CD4-positive, alpha-beta T cell treated with Interleukin-15 for 4 hours (primary cell): ENCODE measurements at regions not wholly inside any gene's neighbourhood (a gene's known extent, or its start where the extent isn't known, plus 50 kb on each side); places are given as distances from the start of the nearest gene placed in this dataset.

Experiments
- DNase-seq: peaks from one replicate; pipeline ENCODE4 v3.0.0-alpha.2; 2020; ENCODE audit warnings: low spot score

DNA sequence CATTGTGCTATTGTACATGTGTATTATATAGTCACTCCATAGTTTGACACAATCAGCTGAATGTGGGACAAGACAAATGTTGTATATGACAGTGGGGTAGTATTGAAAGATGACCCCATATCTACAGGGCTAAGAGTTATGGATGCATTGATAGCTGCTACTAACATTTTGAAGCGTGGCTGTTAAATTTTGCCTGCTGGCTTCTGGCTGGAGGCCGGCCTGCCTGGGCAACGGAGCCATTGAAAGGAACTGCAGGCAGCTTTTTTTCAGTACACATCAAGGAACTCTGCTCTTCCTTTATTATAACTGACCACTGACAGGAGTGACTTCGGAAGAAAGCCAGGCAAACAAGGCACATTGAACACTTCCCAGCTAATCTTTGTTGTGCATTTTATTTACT, 76.1 kb upstream of the TMEM33 start:
- DNase-seq = no peak

DNA sequence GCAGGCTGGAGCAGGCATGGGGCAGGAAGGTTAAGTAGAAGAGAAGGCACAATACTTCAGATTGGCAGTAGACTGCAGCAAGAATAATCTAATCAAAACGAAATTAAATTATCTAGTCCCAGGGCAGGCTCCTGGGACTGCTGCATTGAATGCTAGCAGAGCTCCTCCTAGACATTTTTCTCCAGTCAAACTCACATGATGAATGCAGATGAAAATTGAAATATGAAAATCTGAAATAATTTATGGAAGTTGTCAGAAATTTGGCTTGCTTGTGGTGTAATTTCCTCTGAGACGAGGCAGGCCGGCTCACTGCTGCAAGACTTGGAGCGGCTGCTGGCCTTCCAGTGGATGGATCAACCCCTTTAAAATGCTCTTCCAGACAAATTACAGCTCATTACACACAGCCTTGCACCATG, 78.0 kb upstream of the TMEM33 start:
- DNase-seq = no peak

DNA sequence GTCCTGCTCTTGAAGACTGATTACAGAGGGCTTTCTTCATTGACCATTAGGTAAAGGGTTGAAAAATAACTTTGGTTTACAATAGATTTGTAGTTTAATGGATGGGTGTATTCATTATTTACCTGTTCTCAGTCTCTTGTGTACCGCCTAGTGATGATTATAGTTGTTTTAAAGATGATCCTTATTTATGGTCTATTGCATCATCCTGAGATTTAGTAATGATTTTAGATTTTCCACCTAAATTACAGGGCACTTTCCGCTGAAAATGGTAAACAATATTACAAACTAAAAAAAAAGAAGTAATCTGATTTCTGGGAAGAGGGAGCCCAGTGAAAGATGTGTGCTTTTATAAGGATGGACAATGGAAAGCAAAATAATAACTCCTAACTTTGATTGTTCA, 78.4 kb upstream of the TMEM33 start:
- no peak for DNase-seq

DNA sequence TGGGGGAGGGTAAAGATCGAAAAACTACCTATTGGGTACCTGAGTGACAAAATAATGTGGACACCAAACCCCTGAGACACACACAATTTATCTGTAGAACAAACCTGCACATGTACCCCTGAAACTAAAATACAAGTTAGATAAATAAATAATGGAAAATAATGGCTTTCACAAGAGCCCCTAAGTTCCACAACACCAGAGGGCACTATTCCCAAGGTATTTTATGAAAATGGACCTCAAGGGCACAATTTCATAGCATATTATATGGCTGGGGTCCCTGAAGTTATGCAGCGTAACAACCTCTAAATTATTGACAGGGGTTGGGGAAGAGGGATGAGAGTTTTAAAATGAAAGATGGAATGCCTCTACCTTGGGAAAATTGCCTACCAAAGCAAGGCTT, 81.3 kb upstream of the TMEM33 start:
- no peak for DNase-seq

DNA sequence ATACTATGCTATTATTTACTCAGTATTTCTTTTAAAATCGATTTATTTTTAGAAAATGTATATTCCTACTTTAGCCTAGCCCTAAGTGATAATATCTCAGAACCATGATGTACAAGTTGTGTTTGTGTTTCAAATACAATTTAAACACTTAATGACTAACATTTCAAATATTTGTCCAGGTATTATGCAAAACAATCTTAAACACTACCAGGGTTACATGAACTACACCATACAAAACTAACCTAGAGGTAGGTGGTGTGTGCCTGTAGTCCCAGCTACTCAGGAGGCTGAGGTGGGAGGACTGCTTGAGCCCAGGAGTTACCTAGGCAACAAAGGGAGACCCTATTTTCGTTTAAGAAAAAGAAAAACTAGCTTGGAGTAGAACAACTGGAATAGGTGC, 83.0 kb upstream of the TMEM33 start:
- no peak for DNase-seq

DNA sequence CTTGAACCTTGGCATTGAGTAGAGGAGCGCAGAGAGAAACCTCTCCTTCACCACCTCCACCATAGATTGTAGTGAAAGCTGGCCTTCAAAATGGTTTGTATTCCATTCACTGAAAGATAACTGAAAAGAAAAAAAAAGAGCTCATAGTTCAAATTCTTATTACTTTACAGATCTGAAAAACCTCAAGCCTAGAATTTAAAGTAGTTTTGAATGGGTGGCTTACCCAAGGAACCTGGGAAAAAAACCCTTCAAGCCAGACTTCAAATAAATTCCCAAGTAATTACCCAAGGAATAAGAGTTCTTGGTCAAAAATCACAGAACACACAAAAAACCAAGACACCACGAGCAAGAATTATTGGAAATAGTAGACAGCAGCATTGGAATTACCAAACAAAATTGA, 83.6 kb upstream of the TMEM33 start:
- DNase-seq = no peak

DNA sequence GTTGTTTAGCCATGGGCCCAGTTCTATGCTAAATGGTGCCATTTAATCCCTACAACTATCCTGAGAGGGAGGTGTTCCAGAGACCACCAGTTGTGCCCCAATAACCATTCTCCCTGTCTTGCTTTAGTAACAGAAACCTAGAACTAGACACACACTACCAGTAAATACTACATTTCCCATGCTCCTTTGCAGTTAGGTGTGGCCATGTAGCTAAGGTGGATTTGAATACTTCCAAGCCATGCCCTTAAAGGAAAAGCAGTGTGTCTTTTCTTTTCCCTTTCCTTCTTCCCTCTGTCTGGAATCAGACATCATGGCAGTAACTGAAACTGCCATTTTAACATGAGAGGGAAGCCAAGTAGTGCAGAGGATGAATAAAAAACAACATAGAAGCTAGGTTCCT, 90.9 kb upstream of the TMEM33 start:
- no peak for DNase-seq

DNA sequence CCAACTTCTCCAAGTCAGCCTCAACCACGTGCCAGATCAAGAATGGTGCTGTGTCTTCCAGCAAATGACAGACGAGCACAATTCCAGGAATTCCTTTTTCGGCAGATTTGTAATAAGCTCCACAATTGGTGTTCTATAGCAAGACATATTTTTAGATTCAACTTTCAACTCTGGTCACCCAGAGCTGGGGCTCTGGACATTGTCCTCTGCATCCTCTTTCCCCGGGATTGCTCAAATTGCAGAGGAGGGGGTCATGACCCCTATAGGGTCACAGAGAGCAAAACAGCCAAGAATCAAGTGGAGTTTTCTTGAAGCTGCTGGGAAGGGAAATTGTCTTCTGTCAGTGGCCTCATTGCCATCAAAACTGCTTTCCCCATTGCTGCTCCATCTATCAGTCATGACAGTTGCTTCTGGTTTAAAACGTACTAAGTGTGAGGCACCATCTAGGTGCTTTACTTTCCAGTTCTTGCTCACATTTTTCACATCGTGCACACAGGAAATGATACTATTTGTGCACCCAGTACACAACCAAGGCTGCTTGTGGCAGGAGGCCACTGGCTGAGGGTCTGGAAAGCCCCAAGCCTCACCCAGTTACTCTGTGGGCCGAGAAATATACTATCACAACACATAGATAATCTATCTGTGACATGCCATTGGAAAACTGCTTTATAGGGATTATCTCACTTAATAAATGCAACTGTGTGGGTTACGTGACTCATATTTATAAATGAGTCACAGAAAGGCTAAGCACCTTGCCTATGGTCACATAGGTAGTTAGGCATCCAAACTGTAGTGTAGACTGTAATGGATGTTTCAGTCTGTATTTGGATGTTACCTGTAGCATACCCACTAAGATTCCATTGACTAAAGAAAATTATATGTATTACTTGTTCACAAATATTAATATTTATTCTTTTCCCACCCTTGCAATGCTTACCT, 91.7 kb upstream of the PHOX2B start:
- no peak for DNase-seq

DNA sequence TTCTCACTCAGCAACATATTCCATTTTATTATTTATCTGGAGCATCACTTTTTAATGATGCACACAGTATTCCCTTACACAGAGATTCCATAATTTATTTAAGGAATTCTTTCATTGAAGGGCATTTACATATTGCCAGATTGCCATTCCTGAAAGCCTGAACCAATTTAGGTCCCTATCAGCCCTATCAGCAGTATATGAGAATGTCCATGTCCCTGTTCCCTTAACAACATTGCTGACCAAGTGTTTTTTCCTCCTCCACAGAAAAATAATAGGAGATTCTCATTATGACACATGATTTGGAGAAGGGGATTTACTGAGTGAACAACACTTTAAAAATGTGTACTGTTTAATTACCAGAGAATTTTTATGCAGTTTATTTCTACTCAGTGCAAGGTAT, 90.1 kb upstream of the PHOX2B start:
- no peak for DNase-seq

DNA sequence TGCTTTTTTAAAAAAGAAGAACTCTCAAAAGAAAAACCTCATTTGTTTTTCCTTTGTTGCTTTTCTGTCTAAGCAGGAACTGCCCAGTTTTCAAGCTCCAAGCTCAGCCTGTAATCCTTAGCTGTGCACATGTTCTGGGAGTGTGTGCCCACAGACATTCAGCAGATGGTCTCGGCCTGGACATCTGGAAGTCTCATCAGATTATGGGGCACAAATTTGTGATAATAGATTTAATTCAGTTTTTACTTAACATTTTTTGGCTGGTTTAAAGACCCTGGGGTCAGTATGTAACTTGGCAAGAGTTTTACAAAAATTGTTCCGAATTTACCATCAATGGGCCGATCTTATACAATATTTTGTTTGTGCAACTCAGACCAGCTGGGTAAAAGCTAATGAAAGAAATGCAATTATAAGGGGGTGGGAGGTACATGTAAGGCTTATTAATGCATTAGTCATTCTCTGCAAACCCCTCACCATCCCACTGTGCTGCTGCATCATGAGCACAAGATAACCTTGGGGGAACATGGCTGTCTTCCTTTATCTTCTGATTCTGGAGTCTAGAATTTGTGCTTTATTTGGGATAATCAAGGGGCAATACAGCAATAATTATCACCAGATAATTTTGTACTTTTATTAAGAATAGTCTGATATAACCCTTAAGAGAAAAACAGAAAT, 86.9 kb upstream of the PHOX2B start:
- DNase-seq = no peak

DNA sequence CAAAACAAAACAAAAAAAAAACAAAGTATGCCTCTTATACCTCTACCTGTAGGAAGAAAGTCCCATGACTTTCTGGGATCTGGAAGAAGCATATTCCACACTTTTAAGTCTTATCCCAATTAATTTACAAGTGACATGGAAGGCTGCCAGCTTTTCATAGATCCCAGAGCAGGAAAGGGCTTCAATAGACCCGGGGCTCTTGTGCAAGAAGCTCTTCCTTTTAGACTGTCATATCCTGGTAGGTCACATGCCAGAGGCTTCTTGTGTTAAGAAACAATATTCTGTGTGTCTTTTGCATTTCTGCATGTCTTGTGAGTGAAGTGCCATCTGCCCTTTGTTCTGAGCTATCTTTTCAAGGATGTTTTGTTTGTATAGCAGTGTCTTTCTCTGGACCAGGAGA, 84.4 kb upstream of the PHOX2B start:
- no peak for DNase-seq

DNA sequence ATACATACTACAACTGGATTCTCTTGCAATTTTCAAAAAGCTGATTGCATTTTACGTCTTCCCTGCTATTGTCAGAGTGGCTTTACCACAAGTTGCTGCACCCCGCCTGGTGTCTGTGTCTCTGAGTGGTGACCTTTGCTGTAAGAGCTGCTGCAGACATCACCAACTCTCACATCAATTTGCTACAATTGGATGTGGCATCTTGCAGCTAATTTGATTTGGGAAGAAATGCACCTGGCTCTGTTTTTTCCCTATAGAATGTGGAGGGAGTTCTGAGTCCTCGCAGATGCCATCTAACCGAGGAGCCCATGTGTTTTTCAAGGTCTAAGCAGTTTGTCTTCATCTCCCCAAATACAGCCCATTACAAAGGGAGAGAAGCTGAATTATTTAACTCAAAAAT, 73.8 kb upstream of the PHOX2B start:
- no peak for DNase-seq

DNA sequence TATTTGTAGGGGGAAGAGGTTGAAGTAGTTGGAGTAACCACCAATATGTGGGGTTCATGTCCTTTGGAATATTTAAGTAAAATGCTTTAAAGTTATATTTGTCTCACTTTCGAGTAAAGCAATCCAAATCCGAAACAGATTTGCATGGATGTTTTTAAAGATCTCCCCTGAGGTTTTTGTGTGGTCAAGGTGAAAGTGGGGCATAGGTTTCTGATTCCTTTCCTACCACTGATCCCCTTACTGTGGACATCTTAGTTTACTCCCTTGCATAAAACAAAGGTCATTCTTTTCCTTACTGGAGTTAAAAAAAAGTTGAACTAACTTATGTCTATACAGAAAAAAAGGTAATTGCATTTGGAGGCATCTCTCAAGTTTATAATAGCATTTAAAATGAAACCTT, 71.9 kb upstream of the PHOX2B start:
- no peak for DNase-seq

DNA sequence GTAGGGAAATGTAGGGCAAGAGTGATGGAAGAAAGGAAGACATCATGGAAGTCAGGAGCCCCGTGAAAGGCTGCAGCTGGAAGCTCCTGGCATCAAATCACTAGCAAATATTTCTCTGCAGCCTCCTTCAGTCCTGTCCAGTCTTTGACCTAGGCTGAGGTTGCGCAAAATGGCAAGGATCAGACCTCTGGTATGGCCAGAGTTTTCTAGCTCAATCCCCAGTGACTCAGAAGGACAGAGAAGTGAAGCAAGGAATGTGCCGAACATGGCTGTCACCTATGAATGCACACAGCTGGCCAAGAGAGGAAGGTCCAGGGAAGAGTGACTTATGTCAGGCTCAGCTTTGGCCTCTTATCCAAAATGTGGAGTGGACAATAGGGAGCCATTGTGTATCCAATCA, 71.1 kb upstream of the PHOX2B start:
- DNase-seq = no peak

DNA sequence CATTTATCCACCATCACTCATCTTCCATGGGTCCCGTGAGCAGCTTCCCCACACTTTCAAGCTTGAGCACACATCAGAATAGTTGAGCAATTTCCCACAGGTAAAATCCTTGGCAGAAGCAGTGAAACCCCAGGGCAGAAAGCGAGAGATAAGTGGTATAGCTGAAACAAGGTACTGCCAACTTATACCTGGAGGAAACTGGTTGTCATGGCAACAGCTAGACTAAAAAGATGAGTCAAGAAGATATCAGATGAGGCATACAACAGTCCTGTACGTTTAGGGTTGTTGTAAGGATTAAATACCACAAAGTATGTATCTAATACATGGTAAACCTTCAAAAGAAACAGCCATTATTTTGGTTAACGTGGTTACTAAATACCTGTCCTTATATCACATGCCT, 66.9 kb upstream of the PHOX2B start:
- no peak for DNase-seq

DNA sequence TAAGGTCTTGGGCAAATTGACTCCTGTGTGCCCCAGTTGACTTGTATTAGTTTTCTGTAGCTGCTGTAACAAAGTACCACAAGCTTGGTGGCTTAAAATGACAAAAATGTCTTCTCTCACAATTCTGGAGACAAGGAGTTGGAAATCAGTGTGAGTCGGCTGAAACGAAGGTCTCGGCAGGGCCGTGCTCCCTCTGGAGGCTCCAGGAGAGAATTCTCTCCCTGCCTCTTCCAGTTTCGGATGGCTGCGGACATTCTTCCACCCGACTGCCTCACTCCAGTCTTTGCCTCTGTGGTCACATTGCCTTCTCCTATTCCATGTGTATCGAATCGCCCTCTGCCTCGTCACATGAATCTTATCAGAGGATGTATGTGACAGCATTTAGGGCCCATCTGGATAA, 66.0 kb upstream of the PHOX2B start:
- DNase-seq = no peak

DNA sequence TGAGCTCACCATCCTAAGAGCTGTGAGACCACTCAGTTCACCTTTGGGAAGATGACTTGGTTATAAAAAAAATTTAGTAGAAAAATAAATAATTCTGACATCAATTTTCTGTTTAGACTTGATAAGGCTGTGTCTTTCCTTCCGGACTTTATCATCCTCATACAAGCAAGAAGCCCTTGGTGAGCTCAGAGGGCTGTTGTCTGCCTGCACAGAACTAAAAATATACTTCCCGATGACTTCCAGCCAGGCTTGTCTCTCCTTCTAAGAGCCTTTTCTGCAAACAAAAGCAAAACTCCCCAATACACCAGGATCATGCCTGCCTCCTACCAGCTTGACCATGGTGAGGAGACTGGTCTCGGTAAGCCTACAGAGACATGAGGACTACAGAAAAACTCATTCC, 58.3 kb upstream of the PHOX2B start:
- DNase-seq = no peak

DNA sequence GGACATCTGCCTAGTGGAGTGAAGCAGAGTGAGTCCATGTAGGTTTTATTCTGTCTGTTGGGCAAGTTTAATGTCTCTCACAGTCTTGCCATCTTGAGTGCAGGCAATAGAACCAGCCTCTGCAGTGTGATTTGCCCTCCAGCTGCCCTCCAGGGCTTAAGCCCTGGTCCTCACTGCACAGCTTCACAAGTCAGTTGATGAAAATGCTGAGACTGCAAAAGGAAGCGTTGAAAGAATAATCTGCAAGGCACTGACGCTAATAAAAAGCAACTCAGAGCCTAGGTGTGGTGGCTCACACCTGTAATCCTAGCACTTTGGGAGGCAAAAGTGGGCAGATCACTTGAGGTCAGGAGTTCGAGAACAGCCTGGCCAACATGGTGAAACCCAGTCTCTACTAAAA, 54.1 kb upstream of the PHOX2B start:
- no peak for DNase-seq

DNA sequence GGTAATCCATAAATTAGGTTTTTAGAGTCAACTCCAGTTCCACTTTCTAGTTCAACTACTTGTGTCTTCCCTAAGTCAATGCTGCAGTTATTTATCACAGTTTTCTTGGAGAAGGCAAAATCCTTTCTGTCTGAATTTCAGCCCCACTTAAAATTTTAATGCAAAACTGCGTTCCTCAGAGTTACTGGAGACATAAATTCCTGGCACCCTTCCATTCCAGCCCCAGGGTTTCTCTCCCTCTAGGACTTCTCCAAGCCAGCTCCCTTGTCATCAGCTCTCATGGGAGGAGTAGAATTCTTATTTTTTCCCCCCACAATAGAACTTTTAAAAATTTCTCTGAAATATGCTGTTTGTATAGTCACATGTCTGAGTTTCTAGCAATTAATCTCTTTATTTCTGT, 50.6 kb upstream of the PHOX2B start:
- no peak for DNase-seq
